B cell (primary cell): ENCODE measurements at regions not wholly inside any gene's neighbourhood (a gene's known extent, or its start where the extent isn't known, plus 50 kb on each side); places are given as distances from the start of the nearest gene placed in this dataset.

Experiments used
- ATAC-seq: fragments of 200-7000 bp; cut with Tn5 transposase; one replicate; pipeline ENCODE4 v1.10.0; 2021; ENCODE audit warnings: low read depth, mild to moderate bottlenecking, moderate number of reproducible peaks, moderate library complexity
- CTCF ChIA-PET: fragments of 350-600 bp; sonication (Branson Sonifier 250); formaldehyde crosslinking; loops from one replicate; lab custom pipeline; 2021; ENCODE audit warnings: antibody characterized with exemption, inconsistent platforms; lab: Charles Lee
- POLR2A ChIA-PET: fragments of 350-600 bp; sonication (Branson Sonifier 250); formaldehyde crosslinking; loops from one replicate; lab custom pipeline; 2021; ENCODE audit warnings: antibody characterized with exemption; lab: Charles Lee
- DNase-seq: peaks from one replicate; pipeline ENCODE4 v3.0.0; 2013
- H2AFZ ChIP-seq: 2 replicates; pipeline ENCODE4 v1.6.1; 2012; ENCODE audit warnings: mild to moderate bottlenecking, low read depth, low read length; ENCODE audit not compliant: insufficient read depth, poor library complexity, severe bottlenecking
- H3K27ac ChIP-seq, 2 donors: 1 replicate in 1 of 2; 2 replicates in 1 of 2; pipeline ENCODE4 v1.5.1; 2012 to 2013; ENCODE audit warnings: low read length in 2 of 2, mild to moderate bottlenecking in 2 of 2, moderate library complexity in 1 of 2
- H3K27me3 ChIP-seq, 4 experiments: fragments of 200-600 bp in 1 of 4; sonication (generic) in 1 of 4; replicated peaks in 1 of 4; 1 replicate in 2 of 4; 2 replicates in 2 of 4; pipeline versions ENCODE4 v1.6.1 to v1.7.0; 2013 to 2016; ENCODE audit warnings: low read length in 3 of 4, mild to moderate bottlenecking in 2 of 4, mixed read lengths in 1 of 4, moderate library complexity in 1 of 4; ENCODE audit not compliant: insufficient read depth in 4 of 4, control insufficient read depth in 3 of 4; ENCODE audit errors: control extremely low read depth in 1 of 4
- H3K36me3 ChIP-seq, 2 experiments: replicated peaks in 1 of 2; 1 replicate in 1 of 2; 2 replicates in 1 of 2; pipeline versions ENCODE4 v1.6.1 to v1.7.1; 2013; ENCODE audit warnings: low read length in 1 of 2; ENCODE audit not compliant: insufficient read depth in 2 of 2, control insufficient read depth in 1 of 2; ENCODE audit errors: control extremely low read depth in 1 of 2, extremely low read depth in 1 of 2
- H3K4me1 ChIP-seq, 2 donors: fragments of 200-600 bp in 1 of 2; sonication (generic) in 1 of 2; 1 replicate in 1 of 2; 2 replicates in 1 of 2; pipeline versions ENCODE4 v1.5.1 to v1.6.1; 2013 to 2017; ENCODE audit warnings: low read length in 2 of 2; ENCODE audit not compliant: control insufficient read depth in 2 of 2, insufficient read depth in 2 of 2
- H3K4me2 ChIP-seq: replicated peaks from 2 replicates; pipeline ENCODE3; 2012; ENCODE audit warnings: mild to moderate bottlenecking, low read depth, low read length; ENCODE audit not compliant: poor library complexity, severe bottlenecking
- H3K4me3 ChIP-seq, 5 experiments: fragments of 200-600 bp in 1 of 5; sonication (generic) in 1 of 5; 1 replicate in 3 of 5; 2 replicates in 2 of 5; pipeline versions ENCODE4 v1.5.1 to v1.7.0; 2011 to 2016; ENCODE audit warnings: low read length in 4 of 5, mild to moderate bottlenecking in 4 of 5, low read depth in 2 of 5, control low read depth in 1 of 5, moderate library complexity in 1 of 5; ENCODE audit not compliant: insufficient read depth in 1 of 5; ENCODE audit errors: control extremely low read depth in 1 of 5, extremely low read depth in 1 of 5
- H3K79me2 ChIP-seq: fragments of 200-600 bp; sonication (generic); one replicate; pipeline ENCODE4 v1.6.0; 2016; ENCODE audit warnings: low read length; ENCODE audit not compliant: control insufficient read depth, insufficient read depth
- H3K9ac ChIP-seq: fragments of 200-600 bp; sonication (generic); 2 replicates; pipeline ENCODE4 v1.6.1; 2017; ENCODE audit warnings: mild to moderate bottlenecking, low read length, moderate library complexity
- H3K9me3 ChIP-seq, 3 donors: one replicate each; pipeline versions ENCODE4 v1.6.1 to v1.7.1; 2013; ENCODE audit warnings: low read length in 2 of 3; ENCODE audit not compliant: control insufficient read depth in 2 of 3, insufficient read depth in 1 of 3; ENCODE audit errors: control extremely low read depth in 1 of 3
- H4K20me1 ChIP-seq: 2 replicates; pipeline ENCODE4 v1.6.0; 2012; ENCODE audit warnings: mild to moderate bottlenecking, low read length; ENCODE audit not compliant: insufficient read depth, control insufficient read depth, poor library complexity, severe bottlenecking
- H3K27ac Mint-ChIP-seq: one replicate; pipeline ENCODE4 v1.8.0; 2021; ENCODE audit warnings: mixed read lengths
- H3K27me3 Mint-ChIP-seq: one replicate; pipeline ENCODE4 v1.8.0; 2021; ENCODE audit warnings: mixed read lengths
- H3K4me1 Mint-ChIP-seq: one replicate; pipeline ENCODE4 v1.8.0; 2021; ENCODE audit warnings: mixed read lengths
- H3K4me3 Mint-ChIP-seq: one replicate; pipeline ENCODE4 v1.8.0; 2021; ENCODE audit warnings: mixed read lengths
- H3K9me3 Mint-ChIP-seq: one replicate; pipeline ENCODE4 v1.8.0; 2022; ENCODE audit warnings: mixed read lengths; ENCODE audit not compliant: insufficient read depth
- EZH2 ChIP-seq: IDR thresholded peaks from 2 replicates; pipeline ENCODE4 v1.6.1; 2012; ENCODE audit warnings: borderline replicate concordance, low read depth, mild to moderate bottlenecking, moderate library complexity, low read length; ENCODE audit not compliant: insufficient read depth, poor library complexity, severe bottlenecking
- WGBS: methylation state at CpG from one replicate; pipeline ENCODE4 v1.1.5; 2013; ENCODE audit warnings: missing lambda C conversion rate; ENCODE audit not compliant: insufficient coverage; 5-methylcytosine and 5-hydroxymethylcytosine counted together
- intact Hi-C: fragments of 100-400 bp; cut with micrococcal nuclease; formaldehyde crosslinking; loops from one replicate; pipeline ENCODE4 v1.10.0; 2022
- TF ChIP-seq, protein P1 (sequence below): fragments of 200-600 bp; IDR thresholded peaks from one replicate; pipeline ENCODE4 v1.8.0; 2022; ENCODE audit warnings: antibody characterized with exemption, mild to moderate bottlenecking

DNA sequence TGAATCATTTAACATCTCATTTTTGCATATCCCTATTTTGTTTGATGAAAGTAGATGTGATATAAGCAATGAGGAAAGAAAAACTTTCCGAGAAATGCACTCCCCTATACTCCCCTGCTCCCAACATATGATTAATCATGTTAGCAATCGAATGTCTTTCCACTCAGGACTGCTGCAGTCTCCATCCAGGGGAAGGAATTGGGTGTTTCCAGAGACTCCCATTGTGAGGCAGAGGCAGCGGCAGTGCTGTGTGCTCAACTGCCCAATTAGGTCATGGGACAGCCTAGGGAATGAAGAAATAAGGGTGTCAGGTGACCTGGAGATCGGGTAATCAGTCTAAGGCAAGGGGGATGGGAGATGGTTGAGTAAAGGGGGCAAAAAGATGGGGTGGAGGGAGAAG, 268.6 kb upstream of the MEIS2 start:
- H3K4me3 ChIP-seq, result no peak overlapping the region
- intact Hi-C loops, result no loop called here
- no peak overlapping the region for H3K27ac ChIP-seq
- Mint-ChIP-seq H3K4me1 (no peaks in the 10 kb centered on the region), H3K27me3 (no peaks in the 10 kb centered on the region), H3K9me3 (peaks cover 13% of the 10 kb centered on the region), H3K27ac (no peak overlapping the region), H3K4me3 (no peak overlapping the region)
- no peak overlapping the region for H3K9ac ChIP-seq
- H3K36me3 ChIP-seq, result no peaks in the 10 kb centered on the region
- no peaks in the 10 kb centered on the region for H3K27me3 ChIP-seq
- whole genome bisulfite sequencing, result 67% methylated on average over 1 of the region's 4 CpGs
- TF ChIP-seq, protein P1, sequence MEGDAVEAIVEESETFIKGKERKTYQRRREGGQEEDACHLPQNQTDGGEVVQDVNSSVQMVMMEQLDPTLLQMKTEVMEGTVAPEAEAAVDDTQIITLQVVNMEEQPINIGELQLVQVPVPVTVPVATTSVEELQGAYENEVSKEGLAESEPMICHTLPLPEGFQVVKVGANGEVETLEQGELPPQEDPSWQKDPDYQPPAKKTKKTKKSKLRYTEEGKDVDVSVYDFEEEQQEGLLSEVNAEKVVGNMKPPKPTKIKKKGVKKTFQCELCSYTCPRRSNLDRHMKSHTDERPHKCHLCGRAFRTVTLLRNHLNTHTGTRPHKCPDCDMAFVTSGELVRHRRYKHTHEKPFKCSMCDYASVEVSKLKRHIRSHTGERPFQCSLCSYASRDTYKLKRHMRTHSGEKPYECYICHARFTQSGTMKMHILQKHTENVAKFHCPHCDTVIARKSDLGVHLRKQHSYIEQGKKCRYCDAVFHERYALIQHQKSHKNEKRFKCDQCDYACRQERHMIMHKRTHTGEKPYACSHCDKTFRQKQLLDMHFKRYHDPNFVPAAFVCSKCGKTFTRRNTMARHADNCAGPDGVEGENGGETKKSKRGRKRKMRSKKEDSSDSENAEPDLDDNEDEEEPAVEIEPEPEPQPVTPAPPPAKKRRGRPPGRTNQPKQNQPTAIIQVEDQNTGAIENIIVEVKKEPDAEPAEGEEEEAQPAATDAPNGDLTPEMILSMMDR, result no peak
- no peak for TF ChIP-seq EZH2
- CTCF ChIA-PET, result no interaction called here
- no peaks in the 10 kb centered on the region for H4K20me1 ChIP-seq
- peaks cover 0 to 1% (median 0%) of the 10 kb centered on the region in 3 donors for H3K9me3 ChIP-seq
- no peak overlapping the region for H3K4me2 ChIP-seq
- DNase-seq (no peak), ATAC-seq (no peak)
- H3K4me1 ChIP-seq, result no peaks in the 10 kb centered on the region
- H2AFZ ChIP-seq, result no peak overlapping the region
- POLR2A ChIA-PET, result no interaction called here
- no peaks in the 10 kb centered on the region for H3K79me2 ChIP-seq

DNA sequence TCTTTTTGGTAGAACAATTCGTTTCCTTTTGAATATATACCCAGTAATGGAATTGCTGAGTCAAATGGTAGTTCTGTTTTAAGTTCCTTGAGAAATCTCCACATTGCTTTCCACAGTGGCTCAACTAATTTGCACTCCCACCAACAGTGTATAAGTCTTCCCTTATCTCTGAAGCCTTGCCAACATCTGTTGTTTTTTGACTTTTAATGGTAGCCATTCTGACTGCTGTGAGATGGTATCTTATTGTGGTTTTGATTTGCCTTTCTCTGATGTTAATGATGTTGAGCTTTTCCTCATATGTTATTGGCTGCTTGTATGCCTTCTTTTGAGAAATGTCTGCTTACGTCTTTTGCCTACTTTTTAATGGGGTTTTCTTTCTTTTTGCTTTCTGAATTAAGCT, 270.6 kb upstream of the MEIS2 start:
- Histone ChIP-seq H3K9ac (no peak overlapping the region), H3K4me3 (no peak overlapping the region), H3K9me3 (peaks cover 0 to 1% (median 0%) of the 10 kb centered on the region in 3 donors), H2AFZ (no peak overlapping the region), H4K20me1 (no peaks in the 10 kb centered on the region), H3K79me2 (no peaks in the 10 kb centered on the region), H3K27ac (no peak overlapping the region), H3K4me1 (no peaks in the 10 kb centered on the region), H3K4me2 (no peak overlapping the region), H3K27me3 (no peaks in the 10 kb centered on the region), H3K36me3 (no peaks in the 10 kb centered on the region)
- intact Hi-C loops, result loop anchor here (2.0 kb wide), 1 partner anchor 36 kb away; no protein-coding TSS in a partner anchor
- no peak overlapping the region for H3K4me3 Mint-ChIP-seq
- no peak overlapping the region for H3K27ac Mint-ChIP-seq
- WGBS, result no CpG with 5 or more reads among the region's 2 CpGs
- no peak for TF ChIP-seq EZH2
- TF ChIP-seq, protein P1, result no peak
- H3K4me1 Mint-ChIP-seq, result no peaks in the 10 kb centered on the region
- no peak for DNase-seq
- POLR2A ChIA-PET, result no interaction called here
- peaks cover 15% of the 10 kb centered on the region for H3K9me3 Mint-ChIP-seq
- CTCF ChIA-PET, result no interaction called here
- no peak for ATAC-seq
- H3K27me3 Mint-ChIP-seq, result no peaks in the 10 kb centered on the region
